PC-9 (cell line): ENCODE measurements at regions not wholly inside any gene's neighbourhood (a gene's known extent, or its start where the extent isn't known, plus 50 kb on each side); places are given as distances from the start of the nearest gene placed in this dataset.

Source experiments
- CTCF ChIP-seq: fragments of 200-600 bp; sonication (generic); conservative IDR thresholded peaks from 2 replicates; pipeline ENCODE4 v1.6.1; 2017; ENCODE audit warnings: mixed run types, antibody characterized with exemption, mild to moderate bottlenecking, moderate library complexity
- EZH2 ChIP-seq: fragments of 200-600 bp; sonication (generic); IDR thresholded peaks from 2 replicates; pipeline ENCODE4 v1.8.0; 2017; ENCODE audit warnings: antibody characterized with exemption, low read depth

GRCh38 chr2:83079007-83079406 is 1380.1 kb downstream of the SUCLG1 start:
- TF ChIP-seq CTCF, result no peak
- TF ChIP-seq EZH2, result no peak
